Endothelial cell (in vitro differentiated cells): ENCODE measurements at regions not wholly inside any gene's neighbourhood (a gene's known extent, or its start where the extent isn't known, plus 50 kb on each side); places are given as distances from the start of the nearest gene placed in this dataset.

ENCODE experiments used
- DNase-seq: peaks from one replicate; pipeline ENCODE4 v3.0.0; 2021; ENCODE audit warnings: low spot score
- H3K27ac Mint-ChIP-seq: one replicate; pipeline ENCODE4 v1.8.0; 2021; ENCODE audit warnings: mixed read lengths, inconsistent platforms; ENCODE audit not compliant: unreplicated experiment
- H3K27me3 Mint-ChIP-seq: one replicate; pipeline ENCODE4 v1.8.0; 2021; ENCODE audit warnings: mild to moderate bottlenecking, moderate library complexity, mixed read lengths, inconsistent platforms; ENCODE audit not compliant: unreplicated experiment
- H3K36me3 Mint-ChIP-seq: one replicate; pipeline ENCODE4 v1.8.0; 2021; ENCODE audit warnings: mild to moderate bottlenecking, low read depth, mixed read lengths, inconsistent platforms; ENCODE audit not compliant: unreplicated experiment
- H3K4me1 Mint-ChIP-seq: one replicate; pipeline ENCODE4 v1.8.0; 2021; ENCODE audit warnings: mild to moderate bottlenecking, mixed read lengths, inconsistent platforms; ENCODE audit not compliant: unreplicated experiment
- H3K4me3 Mint-ChIP-seq: one replicate; pipeline ENCODE4 v1.8.0; 2021; ENCODE audit warnings: mild to moderate bottlenecking, mixed read lengths, inconsistent platforms; ENCODE audit not compliant: unreplicated experiment
- H3K9me3 Mint-ChIP-seq: one replicate; pipeline ENCODE4 v1.8.0; 2021; ENCODE audit warnings: mixed read lengths, inconsistent platforms; ENCODE audit not compliant: unreplicated experiment
- CTCF ChIP-seq: fragments of 200-600 bp; sonication (generic); IDR thresholded peaks from one replicate; pipeline ENCODE4 v1.5.0; 2021; ENCODE audit warnings: antibody characterized with exemption; ENCODE audit not compliant: unreplicated experiment

- Mint-ChIP-seq H3K4me3 (no peak overlapping the region), H3K36me3 (no peaks in the 10 kb centered on the region), H3K4me1 (no peaks in the 10 kb centered on the region), H3K9me3 (no peaks in the 10 kb centered on the region), H3K27ac (no peak overlapping the region), H3K27me3 (no peaks in the 10 kb centered on the region)
- no peak for TF ChIP-seq CTCF
- DNase-seq: no peak
Observed at GRCh38 chr18:56330366-56331110, 307.9 kb downstream of the TXNL1 start.

- H3K4me3 Mint-ChIP-seq: no peak overlapping the region
- no peaks in the 10 kb centered on the region for H3K4me1 Mint-ChIP-seq
- H3K9me3 Mint-ChIP-seq: no peaks in the 10 kb centered on the region
- H3K27ac Mint-ChIP-seq: no peak overlapping the region
- DNase-seq: no peak
- no peaks in the 10 kb centered on the region for H3K36me3 Mint-ChIP-seq
- no peaks in the 10 kb centered on the region for H3K27me3 Mint-ChIP-seq
- no peak for TF ChIP-seq CTCF
Observed at GRCh38 chr18:56329536-56329935, 308.9 kb downstream of the TXNL1 start.

GRCh38 chr18:56327191-56327885 lies 311.1 kb downstream of the TXNL1 start:
- no peak for TF ChIP-seq CTCF
- no peak overlapping the region for H3K27ac Mint-ChIP-seq
- H3K4me1 Mint-ChIP-seq: no peaks in the 10 kb centered on the region
- no peak overlapping the region for H3K4me3 Mint-ChIP-seq
- no peaks in the 10 kb centered on the region for H3K27me3 Mint-ChIP-seq
- H3K9me3 Mint-ChIP-seq: no peaks in the 10 kb centered on the region
- DNase-seq: no peak
- H3K36me3 Mint-ChIP-seq: no peaks in the 10 kb centered on the region

- Mint-ChIP-seq H3K27me3 (peaks cover 2% of the 10 kb centered on the region), H3K36me3 (no peaks in the 10 kb centered on the region), H3K4me1 (no peaks in the 10 kb centered on the region), H3K27ac (no peak overlapping the region), H3K9me3 (no peaks in the 10 kb centered on the region), H3K4me3 (no peak overlapping the region)
- TF ChIP-seq CTCF: no peak
- DNase-seq: no peak
Observed at GRCh38 chr18:56326336-56327072, 311.9 kb downstream of the TXNL1 start.
